Left ventricle myocardium inferior (tissue), 1 donor: ENCODE measurements at regions not wholly inside any gene's neighbourhood (a gene's known extent, or its start where the extent isn't known, plus 50 kb on each side); places are given as distances from the start of the nearest gene placed in this dataset.

ENCODE experiments used
- DNase-seq: peaks from one replicate; pipeline ENCODE4 v3.0.0-alpha.2; 2020
- H3K27ac ChIP-seq: fragments of 200-600 bp; replicated peaks from 2 replicates; pipeline ENCODE4 v1.8.0; 2021
- H3K27me3 ChIP-seq: fragments of 200-600 bp; 2 replicates; pipeline ENCODE4 v1.8.0; 2021; ENCODE audit warnings: low read depth
- H3K36me3 ChIP-seq: fragments of 200-600 bp; 2 replicates; pipeline ENCODE4 v1.8.0; 2021
- H3K4me1 ChIP-seq: fragments of 200-600 bp; 2 replicates; pipeline ENCODE4 v1.8.0; 2021
- H3K4me3 ChIP-seq: fragments of 200-600 bp; 2 replicates; pipeline ENCODE4 v1.8.0; 2021; ENCODE audit warnings: mild to moderate bottlenecking, moderate library complexity
- H3K9me3 ChIP-seq: fragments of 200-600 bp; replicated peaks from 2 replicates; pipeline ENCODE4 v1.8.0; 2021
- intact Hi-C: fragments of 100-400 bp; cut with micrococcal nuclease; formaldehyde crosslinking; loops from one replicate; pipeline ENCODE4 v1.11.0; 2022
- TF ChIP-seq, protein P1 (sequence below): fragments of 200-600 bp; IDR thresholded peaks from 2 replicates; pipeline ENCODE4 v1.8.0; 2021; ENCODE audit warnings: antibody characterized with exemption, mild to moderate bottlenecking, borderline replicate concordance
- donor health status: DM: no; HTN: yes; CAD: no; lungs with severe emphysema.

DNA sequence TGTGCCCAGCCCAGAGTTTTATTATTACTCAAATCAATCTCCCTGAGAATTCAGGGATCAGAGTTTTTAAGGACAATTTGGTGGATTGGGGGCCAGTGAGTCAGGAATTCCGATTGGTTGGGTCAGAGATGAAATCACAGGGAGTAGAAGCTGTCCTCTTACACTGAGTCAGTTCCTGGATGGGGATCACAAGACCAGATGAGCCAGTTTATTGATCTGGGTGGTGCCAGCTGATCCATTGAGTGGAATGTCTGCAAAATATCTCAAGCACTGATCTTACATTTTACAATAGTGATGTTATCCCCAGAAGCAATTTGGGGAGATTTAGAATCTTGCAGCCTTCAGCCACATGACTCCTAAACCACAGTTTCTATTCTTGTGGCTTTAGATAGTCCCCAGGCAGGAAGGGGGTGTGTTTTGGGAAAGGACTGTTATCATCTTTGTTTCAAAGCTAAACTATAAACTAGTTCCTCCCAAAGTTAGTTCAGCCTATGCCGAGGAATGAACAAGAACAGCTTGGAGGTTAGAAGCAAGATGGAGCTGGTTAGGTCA, 89.1 kb upstream of the CNOT2 start:
- intact Hi-C loops: no loop called here
- Histone ChIP-seq H3K27ac (no peak overlapping the region), H3K36me3 (no peaks in the 10 kb centered on the region), H3K27me3 (no peaks in the 10 kb centered on the region), H3K9me3 (peaks cover 55% of the 10 kb centered on the region), H3K4me3 (no peak overlapping the region), H3K4me1 (no peaks in the 10 kb centered on the region)
- no peak for DNase-seq
- TF ChIP-seq, protein P1, sequence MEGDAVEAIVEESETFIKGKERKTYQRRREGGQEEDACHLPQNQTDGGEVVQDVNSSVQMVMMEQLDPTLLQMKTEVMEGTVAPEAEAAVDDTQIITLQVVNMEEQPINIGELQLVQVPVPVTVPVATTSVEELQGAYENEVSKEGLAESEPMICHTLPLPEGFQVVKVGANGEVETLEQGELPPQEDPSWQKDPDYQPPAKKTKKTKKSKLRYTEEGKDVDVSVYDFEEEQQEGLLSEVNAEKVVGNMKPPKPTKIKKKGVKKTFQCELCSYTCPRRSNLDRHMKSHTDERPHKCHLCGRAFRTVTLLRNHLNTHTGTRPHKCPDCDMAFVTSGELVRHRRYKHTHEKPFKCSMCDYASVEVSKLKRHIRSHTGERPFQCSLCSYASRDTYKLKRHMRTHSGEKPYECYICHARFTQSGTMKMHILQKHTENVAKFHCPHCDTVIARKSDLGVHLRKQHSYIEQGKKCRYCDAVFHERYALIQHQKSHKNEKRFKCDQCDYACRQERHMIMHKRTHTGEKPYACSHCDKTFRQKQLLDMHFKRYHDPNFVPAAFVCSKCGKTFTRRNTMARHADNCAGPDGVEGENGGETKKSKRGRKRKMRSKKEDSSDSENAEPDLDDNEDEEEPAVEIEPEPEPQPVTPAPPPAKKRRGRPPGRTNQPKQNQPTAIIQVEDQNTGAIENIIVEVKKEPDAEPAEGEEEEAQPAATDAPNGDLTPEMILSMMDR: no peak

DNA sequence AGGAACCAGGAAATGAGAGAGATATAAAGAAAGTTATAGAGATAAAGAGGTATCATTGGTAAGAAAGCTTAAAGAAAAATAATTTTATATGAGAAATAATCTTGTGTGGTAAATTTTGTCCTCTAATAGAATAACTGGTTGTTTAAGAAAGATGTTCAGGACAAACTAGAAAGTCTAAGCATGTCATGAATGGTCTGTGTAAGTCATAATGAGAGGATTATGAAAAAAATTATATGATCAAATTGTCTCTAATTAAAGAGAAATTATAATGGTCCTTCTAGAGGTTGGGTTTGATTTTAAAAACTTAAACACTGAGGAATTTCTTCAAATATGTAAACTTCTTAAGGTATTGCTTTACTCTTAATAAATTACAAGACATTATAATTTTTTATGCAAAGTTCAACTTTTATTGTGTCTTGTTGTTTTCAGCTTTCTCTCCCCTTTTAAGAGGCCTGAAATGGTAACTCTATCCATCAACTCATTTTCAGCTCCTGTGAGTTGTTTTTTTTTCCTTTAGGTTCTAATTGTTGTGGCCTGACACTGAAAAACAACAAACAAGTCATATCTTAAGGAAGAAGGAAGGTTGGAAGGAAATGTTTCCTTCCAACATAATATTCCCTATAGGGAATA, 88.2 kb upstream of the CNOT2 start:
- H3K9me3 ChIP-seq: peaks cover 64% of the 10 kb centered on the region
- intact Hi-C loops: no loop called here
- no peak overlapping the region for H3K4me3 ChIP-seq
- no peak overlapping the region for H3K27ac ChIP-seq
- no peaks in the 10 kb centered on the region for H3K27me3 ChIP-seq
- no peak for DNase-seq
- no peaks in the 10 kb centered on the region for H3K36me3 ChIP-seq
- TF ChIP-seq, protein P1: no peak
- H3K4me1 ChIP-seq: no peaks in the 10 kb centered on the region

DNA sequence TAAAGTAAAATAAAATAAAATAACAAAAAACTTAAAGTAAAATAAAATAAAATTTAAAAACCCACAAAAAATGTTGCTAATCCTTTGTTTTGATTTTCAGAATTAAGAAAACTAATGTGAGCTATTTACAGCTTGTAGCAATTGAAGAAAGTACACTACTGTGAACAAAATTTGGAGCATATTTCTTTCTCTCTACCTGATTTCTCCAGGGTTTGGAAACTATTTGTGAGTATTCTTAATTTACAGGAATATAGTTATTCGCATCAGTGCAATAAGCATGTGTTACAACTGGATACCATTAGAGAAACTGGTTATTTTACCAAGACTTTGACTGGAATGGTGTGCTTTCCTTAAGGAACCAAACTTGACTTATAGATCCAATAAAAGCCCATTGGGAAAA, 86.1 kb upstream of the CNOT2 start:
- intact Hi-C loops: no loop called here
- Histone ChIP-seq H3K36me3 (no peaks in the 10 kb centered on the region), H3K9me3 (peaks cover 75% of the 10 kb centered on the region), H3K27me3 (no peaks in the 10 kb centered on the region), H3K27ac (no peak overlapping the region), H3K4me3 (no peak overlapping the region), H3K4me1 (no peaks in the 10 kb centered on the region)
- no peak for DNase-seq
- TF ChIP-seq, protein P1: no peak

DNA sequence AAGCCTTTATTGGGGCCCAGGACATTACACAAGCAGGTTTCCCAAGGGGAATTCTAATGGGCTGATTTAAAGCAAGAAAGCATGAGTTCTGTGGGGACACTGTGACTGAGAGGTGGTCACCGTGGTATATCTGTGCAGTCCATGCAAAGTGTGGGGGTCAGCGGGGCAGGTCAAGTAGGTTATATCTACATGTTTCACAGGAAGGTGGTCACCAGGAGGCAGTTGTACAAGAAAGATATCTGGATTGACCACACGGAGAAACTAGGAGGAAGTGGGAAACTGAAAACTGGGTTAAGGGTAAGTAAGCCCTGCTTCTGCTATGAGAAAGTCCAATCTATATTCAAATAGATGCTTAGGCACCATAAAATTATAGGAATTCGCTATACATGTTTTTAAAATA, 77.8 kb upstream of the CNOT2 start:
- DNase-seq: no peak
- TF ChIP-seq, protein P1: no peak
- Histone ChIP-seq H3K9me3 (peaks cover 7% of the 10 kb centered on the region), H3K4me3 (no peak overlapping the region), H3K27ac (no peak overlapping the region), H3K27me3 (no peaks in the 10 kb centered on the region), H3K4me1 (no peaks in the 10 kb centered on the region), H3K36me3 (no peaks in the 10 kb centered on the region)
- intact Hi-C loops: no loop called here

DNA sequence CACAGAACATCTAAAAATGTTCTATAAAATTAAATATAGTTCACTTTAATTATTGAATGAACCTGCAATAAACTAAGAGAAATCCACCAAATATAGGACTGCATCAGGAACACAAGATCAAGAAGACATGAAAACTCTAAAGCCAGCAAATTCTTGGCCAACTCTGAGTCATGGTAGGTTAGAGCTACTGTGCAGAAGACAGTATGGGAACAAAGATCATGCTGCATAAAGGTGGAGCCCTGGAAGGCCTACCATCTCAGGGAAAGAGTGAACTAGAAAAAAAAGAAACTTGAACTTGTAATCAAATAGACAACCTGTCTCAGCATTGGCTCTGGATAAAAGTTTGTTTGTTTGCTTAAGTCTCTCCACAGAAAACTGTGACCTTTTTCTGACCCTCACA, 66.9 kb upstream of the CNOT2 start:
- H3K27me3 ChIP-seq: no peaks in the 10 kb centered on the region
- intact Hi-C loops: no loop called here
- peaks cover 9% of the 10 kb centered on the region for H3K9me3 ChIP-seq
- H3K27ac ChIP-seq: no peak overlapping the region
- H3K36me3 ChIP-seq: no peaks in the 10 kb centered on the region
- TF ChIP-seq, protein P1: no peak
- DNase-seq: no peak
- no peaks in the 10 kb centered on the region for H3K4me1 ChIP-seq
- no peak overlapping the region for H3K4me3 ChIP-seq
